ENCODE measurements at regions not wholly inside any gene's neighbourhood (a gene's known extent, or its start where the extent isn't known, plus 50 kb on each side); places are given as distances from the start of the nearest gene placed in this dataset.

DNA sequence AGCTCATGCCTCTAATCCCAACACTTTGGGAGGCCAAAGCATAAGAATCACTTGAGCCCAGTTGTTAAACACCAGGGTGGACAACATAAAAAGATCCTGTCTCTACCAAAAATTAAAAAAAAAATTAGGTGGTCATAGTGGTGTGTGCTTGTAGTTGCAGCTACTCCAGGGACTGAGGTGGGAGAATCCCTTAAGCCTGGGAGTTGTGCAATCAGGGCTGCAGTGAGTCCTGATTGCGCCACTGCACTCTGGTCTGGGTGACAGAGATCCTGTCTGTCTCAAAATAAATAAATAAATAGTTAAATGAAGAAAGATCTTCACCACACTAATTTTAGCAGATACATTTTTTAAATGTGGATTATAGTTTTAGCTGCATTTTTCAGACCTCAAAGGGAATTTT is 433.2 kb downstream of the MAT2B start:
- Histone ChIP-seq H3K4me1 (ENCODE audit: control insufficient read depth in 2 of 2, insufficient read depth in 2 of 2, low read length in 2 of 2) (no peaks in the 10 kb centered on the region), H3K36me3 (ENCODE audit: control insufficient read depth in 2 of 3, insufficient read depth in 3 of 3, low read length in 3 of 3) (no peaks in the 10 kb centered on the region), H3K27ac (ENCODE audit: low read depth, low read length) (no peak overlapping the region), H3K27me3 (ENCODE audit: control insufficient read depth in 2 of 2, insufficient read depth in 2 of 2, low read length in 2 of 2) (no peaks in the 10 kb centered on the region), H3K9me3 (ENCODE audit: control insufficient read depth in 2 of 3, low read length in 3 of 3) (no peaks in the 10 kb centered on the region), H3K4me3 (ENCODE audit: low read length) (no peak overlapping the region)
- no peaks in the 10 kb centered on the region for H3K36me3 Mint-ChIP-seq
- ChIA-PET POLR2A (no interaction called here), CTCF (no interaction called here)
- no peaks in the 10 kb centered on the region for H3K27me3 Mint-ChIP-seq
- intact Hi-C loops (cut with micrococcal nuclease), result no loop called here
- ATAC-seq (no peak), DNase-seq (no peak)
- H3K4me1 Mint-ChIP-seq, result no peaks in the 10 kb centered on the region
- H3K27ac Mint-ChIP-seq, result no peak overlapping the region
- peaks cover 0 to 20% (median 6%) of the 10 kb centered on the region in 11 donors for H3K9me3 Mint-ChIP-seq
- H3K4me3 Mint-ChIP-seq, result no peak overlapping the region

DNA sequence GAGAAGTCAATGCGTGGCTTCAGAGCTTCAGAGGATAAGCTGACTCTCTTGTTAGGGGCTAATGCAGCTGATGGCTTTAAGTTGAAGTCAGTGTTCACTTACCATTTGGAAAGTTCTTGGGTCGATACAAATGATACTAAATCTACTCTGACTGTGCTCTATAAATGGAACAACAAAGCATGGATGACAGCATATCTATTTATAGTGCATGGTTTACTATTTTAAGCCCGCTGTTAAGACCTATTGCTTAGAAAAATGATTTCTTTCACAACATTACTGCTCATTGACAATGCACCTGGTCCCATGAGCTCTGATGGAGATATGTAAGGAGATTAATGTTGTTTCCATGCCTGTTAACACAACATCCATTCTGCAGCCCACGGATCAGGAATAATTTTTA is 435.7 kb downstream of the MAT2B start:
- POLR2A ChIA-PET, result no interaction called here

DNA sequence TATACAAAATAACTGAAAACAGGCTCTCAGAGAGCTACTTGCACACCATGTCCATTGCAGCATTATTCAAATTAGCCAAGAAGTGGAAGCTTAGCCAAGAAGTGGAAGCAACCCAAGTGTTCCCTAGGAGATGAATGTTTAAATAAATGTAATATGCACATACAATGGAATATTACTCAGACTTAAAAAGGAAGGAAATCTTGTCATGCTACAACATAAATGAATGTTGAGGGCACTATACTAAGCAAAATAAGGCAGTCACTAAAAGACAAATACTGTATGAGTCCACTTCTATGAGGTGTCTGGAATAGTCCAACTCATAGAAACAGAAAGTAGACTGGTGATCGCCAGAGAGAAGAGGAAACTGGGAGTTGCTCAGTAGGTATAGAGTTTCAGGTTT is 438.1 kb downstream of the MAT2B start:
- DNase-seq (no peak), ATAC-seq (peak; percentile 83)
- POLR2A ChIA-PET, result no interaction called here

More for the DNA sequence above, 435.7 kb downstream of the MAT2B start:
- Mint-ChIP-seq H3K9me3 (peaks cover 0 to 6% (median 0%) of the 10 kb centered on the region in 11 donors), H3K36me3 (no peaks in the 10 kb centered on the region), H3K4me1 (no peaks in the 10 kb centered on the region), H3K4me3 (no peak overlapping the region), H3K27me3 (no peaks in the 10 kb centered on the region), H3K27ac (no peak overlapping the region)
- Histone ChIP-seq H3K4me1 (ENCODE audit: control insufficient read depth in 2 of 2, insufficient read depth in 2 of 2, low read length in 2 of 2) (no peaks in the 10 kb centered on the region), H3K36me3 (ENCODE audit: control insufficient read depth in 2 of 3, insufficient read depth in 3 of 3, low read length in 3 of 3) (no peaks in the 10 kb centered on the region), H3K9me3 (ENCODE audit: control insufficient read depth in 2 of 3, low read length in 3 of 3) (no peaks in the 10 kb centered on the region), H3K4me3 (ENCODE audit: low read length) (no peak overlapping the region), H3K27me3 (ENCODE audit: control insufficient read depth in 2 of 2, insufficient read depth in 2 of 2, low read length in 2 of 2) (no peaks in the 10 kb centered on the region), H3K27ac (ENCODE audit: low read depth, low read length) (no peak overlapping the region)
- CTCF ChIA-PET, result no interaction called here
- DNase-seq (no peak), ATAC-seq (no peak)
- intact Hi-C loops (cut with micrococcal nuclease), result no loop called here

DNA sequence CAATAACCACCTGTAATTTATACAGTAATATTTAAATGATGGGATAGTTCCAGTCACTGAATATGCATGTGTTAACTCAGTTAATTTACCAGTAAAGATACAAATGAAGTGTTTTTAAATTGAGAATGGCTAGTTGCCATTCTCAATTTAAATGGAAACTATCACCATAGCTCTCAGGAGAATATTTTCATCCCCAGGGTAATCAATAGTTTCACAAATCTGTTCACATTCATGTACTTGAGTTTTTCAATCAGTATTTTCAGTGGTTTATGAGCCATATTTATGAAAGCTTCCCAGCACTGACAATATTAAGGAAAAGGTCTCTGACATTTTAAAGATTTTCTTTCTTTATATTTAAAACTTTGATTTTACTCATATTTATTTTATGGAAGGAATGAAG is 439.3 kb downstream of the MAT2B start:
- POLR2A ChIA-PET, result no interaction called here
- Histone ChIP-seq H3K27me3 (ENCODE audit: control insufficient read depth in 2 of 2, insufficient read depth in 2 of 2, low read length in 2 of 2) (no peaks in the 10 kb centered on the region), H3K36me3 (ENCODE audit: control insufficient read depth in 2 of 3, insufficient read depth in 3 of 3, low read length in 3 of 3) (no peaks in the 10 kb centered on the region), H3K4me1 (ENCODE audit: control insufficient read depth in 2 of 2, insufficient read depth in 2 of 2, low read length in 2 of 2) (no peaks in the 10 kb centered on the region), H3K9me3 (ENCODE audit: control insufficient read depth in 2 of 3, low read length in 3 of 3) (no peaks in the 10 kb centered on the region), H3K27ac (ENCODE audit: low read depth, low read length) (no peak overlapping the region), H3K4me3 (ENCODE audit: low read length) (no peak overlapping the region)
- H3K27ac Mint-ChIP-seq, result no peak overlapping the region
- no peak for ATAC-seq
- H3K4me3 Mint-ChIP-seq, result no peak overlapping the region
- peaks cover 0 to 2% (median 0%) of the 10 kb centered on the region in 7 donors for H3K4me1 Mint-ChIP-seq
- intact Hi-C loops (cut with micrococcal nuclease), result no loop called here
- H3K36me3 Mint-ChIP-seq, result no peaks in the 10 kb centered on the region
- no peaks in the 10 kb centered on the region for H3K27me3 Mint-ChIP-seq
- peaks cover 0 to 5% (median 2%) of the 10 kb centered on the region in 11 donors for H3K9me3 Mint-ChIP-seq
- CTCF ChIA-PET, result no interaction called here
- no peak for DNase-seq

More for the DNA sequence above, 438.1 kb downstream of the MAT2B start:
- Histone ChIP-seq H3K36me3 (ENCODE audit: control insufficient read depth in 2 of 3, insufficient read depth in 3 of 3, low read length in 3 of 3) (no peaks in the 10 kb centered on the region), H3K9me3 (ENCODE audit: control insufficient read depth in 2 of 3, low read length in 3 of 3) (no peaks in the 10 kb centered on the region), H3K27me3 (ENCODE audit: control insufficient read depth in 2 of 2, insufficient read depth in 2 of 2, low read length in 2 of 2) (no peaks in the 10 kb centered on the region), H3K4me1 (ENCODE audit: control insufficient read depth in 2 of 2, insufficient read depth in 2 of 2, low read length in 2 of 2) (no peaks in the 10 kb centered on the region), H3K27ac (ENCODE audit: low read depth, low read length) (no peak overlapping the region), H3K4me3 (ENCODE audit: low read length) (no peak overlapping the region)
- H3K27me3 Mint-ChIP-seq, result no peaks in the 10 kb centered on the region
- no peaks in the 10 kb centered on the region for H3K36me3 Mint-ChIP-seq
- intact Hi-C loops (cut with micrococcal nuclease), result no loop called here
- H3K4me3 Mint-ChIP-seq, result no peak overlapping the region
- H3K27ac Mint-ChIP-seq, result no peak overlapping the region
- peaks cover 0 to 4% (median 0%) of the 10 kb centered on the region in 11 donors for H3K9me3 Mint-ChIP-seq
- peaks cover 0 to 2% (median 0%) of the 10 kb centered on the region in 7 donors for H3K4me1 Mint-ChIP-seq
- CTCF ChIA-PET, result no interaction called here

DNA sequence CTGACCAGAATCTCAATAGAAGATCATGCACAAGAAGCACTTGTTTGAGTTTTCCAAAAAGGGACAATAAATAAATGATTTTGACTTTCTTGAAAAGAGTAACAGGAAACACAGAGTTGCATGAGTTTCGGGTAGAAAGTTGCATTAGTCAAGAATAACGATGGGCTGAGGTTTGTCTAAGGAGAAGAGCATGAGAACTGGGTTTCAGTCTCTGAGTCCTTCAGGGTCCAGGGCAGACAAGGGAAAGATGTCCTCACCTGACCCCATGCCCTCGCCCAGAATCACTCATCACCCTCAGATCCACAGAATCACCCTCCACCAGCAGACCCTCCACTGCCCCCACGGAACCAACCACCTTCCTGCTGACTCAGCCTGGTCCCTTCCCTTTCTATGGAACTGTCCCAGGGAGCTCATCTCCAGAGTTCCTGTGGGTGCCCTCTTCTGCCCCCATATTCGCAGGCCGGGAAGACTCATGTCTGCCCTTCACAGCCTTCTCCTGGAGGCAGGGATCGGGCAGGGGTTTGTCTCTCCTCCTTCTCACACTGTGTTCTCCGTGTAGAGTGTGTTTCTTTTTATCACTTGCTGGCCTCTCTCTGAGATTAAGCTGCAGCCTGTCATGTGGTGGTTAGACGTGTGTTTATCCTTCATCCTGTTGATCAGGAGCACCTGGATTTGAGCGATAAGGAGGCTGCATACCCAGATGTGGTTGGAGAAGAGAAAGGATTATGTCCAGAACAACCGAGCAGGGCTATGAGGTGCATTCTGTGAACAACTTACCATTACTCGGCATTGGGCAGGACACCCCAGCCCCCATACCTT is 442.6 kb downstream of the MAT2B start:
- Histone ChIP-seq H3K4me1 (ENCODE audit: control insufficient read depth in 2 of 2, insufficient read depth in 2 of 2, low read length in 2 of 2) (no peaks in the 10 kb centered on the region), H3K27me3 (ENCODE audit: control insufficient read depth in 2 of 2, insufficient read depth in 2 of 2, low read length in 2 of 2) (no peaks in the 10 kb centered on the region), H3K9me3 (ENCODE audit: control insufficient read depth in 2 of 3, low read length in 3 of 3) (no peaks in the 10 kb centered on the region), H3K4me3 (ENCODE audit: low read length) (no peak overlapping the region), H3K36me3 (ENCODE audit: control insufficient read depth in 2 of 3, insufficient read depth in 3 of 3, low read length in 3 of 3) (no peaks in the 10 kb centered on the region), H3K27ac (ENCODE audit: low read depth, low read length) (no peak overlapping the region)
- Mint-ChIP-seq H3K27me3 (no peaks in the 10 kb centered on the region), H3K4me1 (peaks cover 0 to 2% (median 0%) of the 10 kb centered on the region in 7 donors), H3K9me3 (peaks cover 0 to 16% (median 0%) of the 10 kb centered on the region in 11 donors), H3K4me3 (no peak overlapping the region), H3K36me3 (no peaks in the 10 kb centered on the region), H3K27ac (no peak overlapping the region)
- ATAC-seq (no peak), DNase-seq (no peak)
- POLR2A ChIA-PET, result no interaction called here
- CTCF ChIA-PET, result no interaction called here
- intact Hi-C loops (cut with micrococcal nuclease), result no loop called here

DNA sequence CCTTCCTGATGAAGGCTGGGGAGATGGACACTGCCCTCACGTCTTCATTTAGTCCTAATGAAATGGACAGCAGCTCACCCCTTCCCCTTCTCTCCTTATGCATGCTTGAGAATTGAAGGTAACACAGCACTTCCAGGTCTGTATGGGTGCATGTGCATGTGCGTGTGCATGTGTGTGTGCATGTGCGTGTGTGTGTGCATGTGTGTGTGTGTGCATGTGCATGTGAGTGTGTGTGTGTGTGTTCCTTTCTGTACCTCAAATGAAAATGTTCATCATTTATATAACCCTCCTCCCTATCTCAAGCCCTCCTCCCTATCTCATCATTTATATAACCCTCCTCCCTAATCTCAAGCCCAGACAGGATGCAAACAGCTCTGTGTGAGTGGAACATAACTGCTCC is 444.8 kb downstream of the MAT2B start:
- DNase-seq, result no peak
- H3K36me3 ChIP-seq (ENCODE audit: control insufficient read depth in 2 of 3, insufficient read depth in 3 of 3, low read length in 3 of 3), result no peaks in the 10 kb centered on the region
- no peaks in the 10 kb centered on the region for H3K4me1 ChIP-seq (ENCODE audit: control insufficient read depth in 2 of 2, insufficient read depth in 2 of 2, low read length in 2 of 2)
- ATAC-seq, result no peak
- Mint-ChIP-seq H3K27ac (no peak overlapping the region), H3K27me3 (no peaks in the 10 kb centered on the region), H3K36me3 (no peaks in the 10 kb centered on the region), H3K4me3 (no peak overlapping the region), H3K9me3 (peaks cover 0 to 19% (median 0%) of the 10 kb centered on the region in 11 donors), H3K4me1 (peaks cover 0 to 2% (median 0%) of the 10 kb centered on the region in 7 donors)
- intact Hi-C loops (cut with micrococcal nuclease), result no loop called here
- H3K27me3 ChIP-seq (ENCODE audit: control insufficient read depth in 2 of 2, insufficient read depth in 2 of 2, low read length in 2 of 2), result no peaks in the 10 kb centered on the region
- no peak overlapping the region for H3K27ac ChIP-seq (ENCODE audit: low read depth, low read length)
- H3K4me3 ChIP-seq (ENCODE audit: low read length), result no peak overlapping the region
- POLR2A ChIA-PET, result no interaction called here
- H3K9me3 ChIP-seq (ENCODE audit: control insufficient read depth in 2 of 3, low read length in 3 of 3), result no peaks in the 10 kb centered on the region
- CTCF ChIA-PET, result no interaction called here

DNA sequence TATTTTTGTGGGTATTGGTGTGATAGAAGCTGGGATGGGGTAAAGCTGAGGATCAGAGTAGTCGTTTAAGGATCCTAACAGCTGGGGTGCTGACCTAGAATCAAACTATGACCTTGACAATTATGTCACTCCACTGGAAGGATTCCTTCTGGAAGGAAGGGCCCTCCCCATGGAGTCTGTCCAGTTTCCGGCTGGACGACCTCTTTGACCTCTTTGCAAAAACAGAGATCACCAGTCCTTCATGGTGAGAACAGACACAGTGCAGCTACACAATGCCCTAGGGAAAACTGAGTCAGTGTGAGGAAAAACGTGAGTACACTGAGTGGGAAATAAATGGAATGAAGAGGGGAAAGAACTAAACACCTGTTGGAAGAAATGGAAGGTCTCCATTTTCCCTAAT is 445.6 kb downstream of the MAT2B start:
- Mint-ChIP-seq H3K4me3 (no peak overlapping the region), H3K4me1 (peaks cover 0 to 2% (median 0%) of the 10 kb centered on the region in 7 donors), H3K27ac (no peak overlapping the region), H3K27me3 (no peaks in the 10 kb centered on the region), H3K36me3 (no peaks in the 10 kb centered on the region), H3K9me3 (peaks cover 0 to 19% (median 0%) of the 10 kb centered on the region in 11 donors)
- Histone ChIP-seq H3K4me1 (ENCODE audit: control insufficient read depth in 2 of 2, insufficient read depth in 2 of 2, low read length in 2 of 2) (no peaks in the 10 kb centered on the region), H3K4me3 (ENCODE audit: low read length) (no peak overlapping the region), H3K27me3 (ENCODE audit: control insufficient read depth in 2 of 2, insufficient read depth in 2 of 2, low read length in 2 of 2) (no peaks in the 10 kb centered on the region), H3K36me3 (ENCODE audit: control insufficient read depth in 2 of 3, insufficient read depth in 3 of 3, low read length in 3 of 3) (no peaks in the 10 kb centered on the region), H3K27ac (ENCODE audit: low read depth, low read length) (no peak overlapping the region), H3K9me3 (ENCODE audit: control insufficient read depth in 2 of 3, low read length in 3 of 3) (no peaks in the 10 kb centered on the region)
- POLR2A ChIA-PET, result no interaction called here
- CTCF ChIA-PET, result no interaction called here
- DNase-seq (no peak), ATAC-seq (no peak)
- intact Hi-C loops (cut with micrococcal nuclease), result no loop called here

Measured in naive thymus-derived CD4-positive, alpha-beta T cell (primary cell).